ENCODE measurements at regions not wholly inside any gene's neighbourhood (a gene's known extent, or its start where the extent isn't known, plus 50 kb on each side); places are given as distances from the start of the nearest gene placed in this dataset.

- Mint-ChIP-seq H3K27me3 (peaks cover 0 to 47% (median 18%) of the 10 kb centered on the region in 5 donors), H3K4me3 (no peak overlapping the region), H3K36me3 (no peaks in the 10 kb centered on the region), H3K4me1 (peaks cover 0 to 6% (median 0%) of the 10 kb centered on the region in 7 donors), H3K9me3 (peaks cover 0 to 2% (median 0%) of the 10 kb centered on the region in 11 donors), H3K27ac (no peak overlapping the region)
- H3K4me1 ChIP-seq (ENCODE audit: control insufficient read depth in 2 of 2, insufficient read depth in 2 of 2, low read length in 2 of 2): no peaks in the 10 kb centered on the region
- no peak overlapping the region for H3K27ac ChIP-seq (ENCODE audit: low read depth, low read length)
- ATAC-seq: no peak
- H3K9me3 ChIP-seq (ENCODE audit: control insufficient read depth in 2 of 3, low read length in 3 of 3): no peaks in the 10 kb centered on the region
- intact Hi-C loops (cut with micrococcal nuclease): no loop called here
- H3K4me3 ChIP-seq (ENCODE audit: low read length): no peak overlapping the region
- no peaks in the 10 kb centered on the region for H3K36me3 ChIP-seq (ENCODE audit: control insufficient read depth in 2 of 3, insufficient read depth in 3 of 3, low read length in 3 of 3)
- DNase-seq: no peak
- POLR2A ChIA-PET: no interaction called here
- CTCF ChIA-PET: no interaction called here
- no peaks in the 10 kb centered on the region for H3K27me3 ChIP-seq (ENCODE audit: control insufficient read depth in 2 of 2, insufficient read depth in 2 of 2, low read length in 2 of 2)
Observed at GRCh38 chr5:172581315-172581714, 59.7 kb upstream of the NEURL1B start.

- no peaks in the 10 kb centered on the region for H3K4me1 ChIP-seq (ENCODE audit: control insufficient read depth in 2 of 2, insufficient read depth in 2 of 2, low read length in 2 of 2)
- Mint-ChIP-seq H3K4me3 (no peak overlapping the region), H3K27ac (no peak overlapping the region), H3K36me3 (no peaks in the 10 kb centered on the region), H3K9me3 (peaks cover 0 to 2% (median 0%) of the 10 kb centered on the region in 11 donors), H3K4me1 (peaks cover 0 to 6% (median 0%) of the 10 kb centered on the region in 7 donors), H3K27me3 (peaks cover 0 to 49% (median 12%) of the 10 kb centered on the region in 5 donors)
- no peak for DNase-seq
- POLR2A ChIA-PET: no interaction called here
- no peaks in the 10 kb centered on the region for H3K9me3 ChIP-seq (ENCODE audit: control insufficient read depth in 2 of 3, low read length in 3 of 3)
- no peak overlapping the region for H3K27ac ChIP-seq (ENCODE audit: low read depth, low read length)
- ATAC-seq: no peak
- H3K4me3 ChIP-seq (ENCODE audit: low read length): no peak overlapping the region
- H3K27me3 ChIP-seq (ENCODE audit: control insufficient read depth in 2 of 2, insufficient read depth in 2 of 2, low read length in 2 of 2): no peaks in the 10 kb centered on the region
- no peaks in the 10 kb centered on the region for H3K36me3 ChIP-seq (ENCODE audit: control insufficient read depth in 2 of 3, insufficient read depth in 3 of 3, low read length in 3 of 3)
- CTCF ChIA-PET: no interaction called here
- intact Hi-C loops (cut with micrococcal nuclease): no loop called here
Observed at GRCh38 chr5:172579403-172579990, 61.6 kb upstream of the NEURL1B start.

GRCh38 chr5:172577267-172577909, 63.7 kb upstream of the NEURL1B start:
- Mint-ChIP-seq H3K4me3 (no peak overlapping the region), H3K36me3 (no peaks in the 10 kb centered on the region), H3K9me3 (peaks cover 0 to 2% (median 0%) of the 10 kb centered on the region in 11 donors), H3K27ac (no peak overlapping the region), H3K27me3 (peaks cover 0 to 44% (median 5%) of the 10 kb centered on the region in 5 donors), H3K4me1 (peaks cover 0 to 6% (median 0%) of the 10 kb centered on the region in 7 donors)
- ChIA-PET CTCF (no interaction called here), POLR2A (no interaction called here)
- Histone ChIP-seq H3K9me3 (ENCODE audit: control insufficient read depth in 2 of 3, low read length in 3 of 3) (no peaks in the 10 kb centered on the region), H3K27me3 (ENCODE audit: control insufficient read depth in 2 of 2, insufficient read depth in 2 of 2, low read length in 2 of 2) (no peaks in the 10 kb centered on the region), H3K36me3 (ENCODE audit: control insufficient read depth in 2 of 3, insufficient read depth in 3 of 3, low read length in 3 of 3) (no peaks in the 10 kb centered on the region), H3K27ac (ENCODE audit: low read depth, low read length) (no peak overlapping the region), H3K4me1 (ENCODE audit: control insufficient read depth in 2 of 2, insufficient read depth in 2 of 2, low read length in 2 of 2) (no peaks in the 10 kb centered on the region), H3K4me3 (ENCODE audit: low read length) (no peak overlapping the region)
- intact Hi-C loops (cut with micrococcal nuclease): no loop called here
- no peak for ATAC-seq
- DNase-seq: no peak

GRCh38 chr5:172575816-172576545, 65.1 kb upstream of the NEURL1B start:
- CTCF ChIA-PET: no interaction called here
- H3K27me3 ChIP-seq (ENCODE audit: control insufficient read depth in 2 of 2, insufficient read depth in 2 of 2, low read length in 2 of 2): no peaks in the 10 kb centered on the region
- intact Hi-C loops (cut with micrococcal nuclease): no loop called here
- H3K9me3 Mint-ChIP-seq: peaks cover 0 to 2% (median 0%) of the 10 kb centered on the region in 11 donors
- H3K4me3 Mint-ChIP-seq: no peak overlapping the region
- H3K4me3 ChIP-seq (ENCODE audit: low read length): no peak overlapping the region
- no peaks in the 10 kb centered on the region for H3K36me3 Mint-ChIP-seq
- ATAC-seq: no peak
- peaks cover 0 to 39% (median 0%) of the 10 kb centered on the region in 5 donors for H3K27me3 Mint-ChIP-seq
- peaks cover 0 to 6% (median 0%) of the 10 kb centered on the region in 7 donors for H3K4me1 Mint-ChIP-seq
- POLR2A ChIA-PET: interaction anchor here (0.5 kb wide), 1 partner anchor 1999 kb away, joined by 3 read pairs; no protein-coding TSS in a partner anchor
- H3K9me3 ChIP-seq (ENCODE audit: control insufficient read depth in 2 of 3, low read length in 3 of 3): no peaks in the 10 kb centered on the region
- H3K36me3 ChIP-seq (ENCODE audit: control insufficient read depth in 2 of 3, insufficient read depth in 3 of 3, low read length in 3 of 3): no peaks in the 10 kb centered on the region
- H3K4me1 ChIP-seq (ENCODE audit: control insufficient read depth in 2 of 2, insufficient read depth in 2 of 2, low read length in 2 of 2): no peaks in the 10 kb centered on the region
- no peak for DNase-seq
- no peak overlapping the region for H3K27ac Mint-ChIP-seq
- H3K27ac ChIP-seq (ENCODE audit: low read depth, low read length): no peak overlapping the region

GRCh38 chr5:172575416-172575815, 65.6 kb upstream of the NEURL1B start:
- H3K27me3 ChIP-seq (ENCODE audit: control insufficient read depth in 2 of 2, insufficient read depth in 2 of 2, low read length in 2 of 2): no peaks in the 10 kb centered on the region
- H3K36me3 ChIP-seq (ENCODE audit: control insufficient read depth in 2 of 3, insufficient read depth in 3 of 3, low read length in 3 of 3): no peaks in the 10 kb centered on the region
- no peaks in the 10 kb centered on the region for H3K9me3 ChIP-seq (ENCODE audit: control insufficient read depth in 2 of 3, low read length in 3 of 3)
- H3K27me3 Mint-ChIP-seq: peaks cover 0 to 37% (median 0%) of the 10 kb centered on the region in 5 donors
- DNase-seq: no peak
- no peaks in the 10 kb centered on the region for H3K4me1 ChIP-seq (ENCODE audit: control insufficient read depth in 2 of 2, insufficient read depth in 2 of 2, low read length in 2 of 2)
- POLR2A ChIA-PET: no interaction called here
- H3K4me1 Mint-ChIP-seq: peaks cover 0 to 6% (median 0%) of the 10 kb centered on the region in 7 donors
- H3K9me3 Mint-ChIP-seq: peaks cover 0 to 2% (median 0%) of the 10 kb centered on the region in 11 donors
- H3K4me3 ChIP-seq (ENCODE audit: low read length): no peak overlapping the region
- CTCF ChIA-PET: no interaction called here
- H3K4me3 Mint-ChIP-seq: no peak overlapping the region
- intact Hi-C loops (cut with micrococcal nuclease): no loop called here
- no peak overlapping the region for H3K27ac ChIP-seq (ENCODE audit: low read depth, low read length)
- no peak overlapping the region for H3K27ac Mint-ChIP-seq
- no peak for ATAC-seq
- H3K36me3 Mint-ChIP-seq: no peaks in the 10 kb centered on the region

- DNase-seq (no peak), ATAC-seq (no peak)
- H3K27me3 ChIP-seq (ENCODE audit: control insufficient read depth in 2 of 2, insufficient read depth in 2 of 2, low read length in 2 of 2): no peaks in the 10 kb centered on the region
- CTCF ChIA-PET: no interaction called here
- POLR2A ChIA-PET: no interaction called here
- Mint-ChIP-seq H3K36me3 (no peaks in the 10 kb centered on the region), H3K9me3 (no peaks in the 10 kb centered on the region), H3K4me3 (no peak overlapping the region), H3K4me1 (peaks cover 0 to under 1% (median 0%) of the 10 kb centered on the region in 7 donors), H3K27me3 (peaks cover 0 to 36% (median 0%) of the 10 kb centered on the region in 5 donors), H3K27ac (no peak overlapping the region)
- no peaks in the 10 kb centered on the region for H3K9me3 ChIP-seq (ENCODE audit: control insufficient read depth in 2 of 3, low read length in 3 of 3)
- intact Hi-C loops (cut with micrococcal nuclease): no loop called here
- no peak overlapping the region for H3K4me3 ChIP-seq (ENCODE audit: low read length)
- H3K27ac ChIP-seq (ENCODE audit: low read depth, low read length): no peak overlapping the region
- H3K36me3 ChIP-seq (ENCODE audit: control insufficient read depth in 2 of 3, insufficient read depth in 3 of 3, low read length in 3 of 3): no peaks in the 10 kb centered on the region
- H3K4me1 ChIP-seq (ENCODE audit: control insufficient read depth in 2 of 2, insufficient read depth in 2 of 2, low read length in 2 of 2): no peaks in the 10 kb centered on the region
Observed at GRCh38 chr5:172574871-172575223, 66.2 kb upstream of the NEURL1B start.

All from naive thymus-derived CD4-positive, alpha-beta T cell (primary cell).